Activated CD4-positive, alpha-beta T cell treated with anti-CD3 and anti-CD28 coated beads, Interleukin-2, amount 10 ng/mL, durations not matched to agents 7 days and 5 days (primary cell): ENCODE measurements at regions not wholly inside any gene's neighbourhood (a gene's known extent, or its start where the extent isn't known, plus 50 kb on each side); places are given as distances from the start of the nearest gene placed in this dataset.

ENCODE experiments used
- CTCF ChIA-PET: fragments of 350-600 bp; sonication (Branson Sonifier 250); formaldehyde crosslinking; loops from one replicate; lab custom pipeline; 2021; ENCODE audit warnings: antibody characterized with exemption; lab: Charles Lee
- POLR2A ChIA-PET: fragments of 350-600 bp; sonication (Branson Sonifier 250); formaldehyde crosslinking; loops from one replicate; lab custom pipeline; 2021; ENCODE audit warnings: antibody characterized with exemption; lab: Charles Lee
- DNase-seq: peaks from one replicate; pipeline ENCODE4 v3.0.0-alpha.2; 2020
- H3K27ac Mint-ChIP-seq: one replicate; pipeline ENCODE4 v1.8.0; 2021; ENCODE audit warnings: mild to moderate bottlenecking, moderate library complexity, mixed read lengths
- H3K27me3 Mint-ChIP-seq: one replicate; pipeline ENCODE4 v1.8.0; 2021; ENCODE audit warnings: mixed read lengths
- H3K36me3 Mint-ChIP-seq: one replicate; pipeline ENCODE4 v1.8.0; 2021; ENCODE audit warnings: low read depth, mixed read lengths
- H3K4me1 Mint-ChIP-seq: one replicate; pipeline ENCODE4 v1.8.0; 2021; ENCODE audit warnings: mixed read lengths
- H3K4me3 Mint-ChIP-seq: one replicate; pipeline ENCODE4 v1.8.0; 2021; ENCODE audit warnings: mild to moderate bottlenecking, moderate library complexity, mixed read lengths
- H3K9me3 Mint-ChIP-seq: one replicate; pipeline ENCODE4 v1.8.0; 2021; ENCODE audit warnings: mixed read lengths

- POLR2A ChIA-PET: no interaction called here
- Mint-ChIP-seq H3K27me3 (no peaks in the 10 kb centered on the region), H3K27ac (no peak overlapping the region), H3K9me3 (no peaks in the 10 kb centered on the region), H3K4me3 (no peak overlapping the region), H3K36me3 (no peaks in the 10 kb centered on the region), H3K4me1 (no peaks in the 10 kb centered on the region)
- DNase-seq: no peak
- CTCF ChIA-PET: no interaction called here
These were observed 454.3 kb downstream of the ARAP2 start for GRCh38 chr4:35789899-35790574.

- Mint-ChIP-seq H3K4me1 (no peaks in the 10 kb centered on the region), H3K27me3 (no peaks in the 10 kb centered on the region), H3K4me3 (no peak overlapping the region), H3K9me3 (peaks cover 5% of the 10 kb centered on the region), H3K27ac (no peak overlapping the region), H3K36me3 (no peaks in the 10 kb centered on the region)
- POLR2A ChIA-PET: no interaction called here
- CTCF ChIA-PET: no interaction called here
- DNase-seq: no peak
These were observed 451.1 kb downstream of the ARAP2 start for GRCh38 chr4:35793045-35793722.

GRCh38 chr4:35793766-35794165, 450.5 kb downstream of the ARAP2 start:
- no peak overlapping the region for H3K27ac Mint-ChIP-seq
- H3K36me3 Mint-ChIP-seq: no peaks in the 10 kb centered on the region
- peaks cover 5% of the 10 kb centered on the region for H3K9me3 Mint-ChIP-seq
- H3K27me3 Mint-ChIP-seq: no peaks in the 10 kb centered on the region
- no peak overlapping the region for H3K4me3 Mint-ChIP-seq
- no peaks in the 10 kb centered on the region for H3K4me1 Mint-ChIP-seq
- POLR2A ChIA-PET: no interaction called here
- CTCF ChIA-PET: no interaction called here
- no peak for DNase-seq

- H3K4me1 Mint-ChIP-seq: no peaks in the 10 kb centered on the region
- ChIA-PET CTCF (no interaction called here), POLR2A (interaction anchor here (0.6 kb wide), 2 partner anchors 10 to 1344 kb away, joined by 3 to 4 read pairs; no protein-coding TSS in a partner anchor)
- H3K27ac Mint-ChIP-seq: no peak overlapping the region
- no peak for DNase-seq
- peaks cover 5% of the 10 kb centered on the region for H3K9me3 Mint-ChIP-seq
- H3K27me3 Mint-ChIP-seq: peaks cover 2% of the 10 kb centered on the region
- no peak overlapping the region for H3K4me3 Mint-ChIP-seq
- no peaks in the 10 kb centered on the region for H3K36me3 Mint-ChIP-seq
These were observed 443.6 kb downstream of the ARAP2 start for GRCh38 chr4:35800669-35801068.

- H3K4me1 Mint-ChIP-seq: no peaks in the 10 kb centered on the region
- CTCF ChIA-PET: interaction anchor here (0.9 kb wide), 1 partner anchor 12 kb away, joined by 3 read pairs; no protein-coding TSS in a partner anchor
- DNase-seq: no peak
- no peaks in the 10 kb centered on the region for H3K36me3 Mint-ChIP-seq
- H3K27ac Mint-ChIP-seq: no peak overlapping the region
- POLR2A ChIA-PET: no interaction called here
- H3K27me3 Mint-ChIP-seq: peaks cover 2% of the 10 kb centered on the region
- no peak overlapping the region for H3K4me3 Mint-ChIP-seq
- H3K9me3 Mint-ChIP-seq: no peaks in the 10 kb centered on the region
These were observed 441.7 kb downstream of the ARAP2 start for GRCh38 chr4:35802644-35803043.

GRCh38 chr4:35818520-35818919, 425.8 kb downstream of the ARAP2 start:
- H3K4me3 Mint-ChIP-seq: no peak overlapping the region
- CTCF ChIA-PET: no interaction called here
- no peak overlapping the region for H3K27ac Mint-ChIP-seq
- DNase-seq: no peak
- POLR2A ChIA-PET: no interaction called here
- H3K4me1 Mint-ChIP-seq: no peaks in the 10 kb centered on the region
- H3K36me3 Mint-ChIP-seq: no peaks in the 10 kb centered on the region
- H3K27me3 Mint-ChIP-seq: no peaks in the 10 kb centered on the region
- H3K9me3 Mint-ChIP-seq: no peaks in the 10 kb centered on the region

- Mint-ChIP-seq H3K36me3 (no peaks in the 10 kb centered on the region), H3K4me1 (no peaks in the 10 kb centered on the region), H3K27ac (no peak overlapping the region), H3K9me3 (no peaks in the 10 kb centered on the region), H3K4me3 (no peak overlapping the region), H3K27me3 (no peaks in the 10 kb centered on the region)
- DNase-seq: no peak
- POLR2A ChIA-PET: no interaction called here
- CTCF ChIA-PET: no interaction called here
These were observed 424.3 kb downstream of the ARAP2 start for GRCh38 chr4:35820003-35820402.

GRCh38 chr4:35824231-35824630, 420.1 kb downstream of the ARAP2 start:
- ChIA-PET POLR2A (no interaction called here), CTCF (no interaction called here)
- Mint-ChIP-seq H3K27me3 (no peaks in the 10 kb centered on the region), H3K27ac (no peak overlapping the region), H3K4me3 (no peak overlapping the region), H3K36me3 (no peaks in the 10 kb centered on the region), H3K9me3 (no peaks in the 10 kb centered on the region), H3K4me1 (no peaks in the 10 kb centered on the region)
- DNase-seq: no peak

GRCh38 chr4:35835893-35836292, 408.4 kb downstream of the ARAP2 start:
- Mint-ChIP-seq H3K4me1 (no peaks in the 10 kb centered on the region), H3K27me3 (no peaks in the 10 kb centered on the region), H3K27ac (no peak overlapping the region), H3K36me3 (no peaks in the 10 kb centered on the region), H3K9me3 (no peaks in the 10 kb centered on the region), H3K4me3 (no peak overlapping the region)
- ChIA-PET CTCF (no interaction called here), POLR2A (no interaction called here)
- DNase-seq: no peak

GRCh38 chr4:35836596-35836995, 407.7 kb downstream of the ARAP2 start:
- ChIA-PET CTCF (no interaction called here), POLR2A (no interaction called here)
- Mint-ChIP-seq H3K27ac (no peak overlapping the region), H3K9me3 (no peaks in the 10 kb centered on the region), H3K36me3 (no peaks in the 10 kb centered on the region), H3K4me3 (no peak overlapping the region), H3K27me3 (no peaks in the 10 kb centered on the region), H3K4me1 (no peaks in the 10 kb centered on the region)
- DNase-seq: no peak

- H3K36me3 Mint-ChIP-seq: no peaks in the 10 kb centered on the region
- POLR2A ChIA-PET: no interaction called here
- H3K27me3 Mint-ChIP-seq: no peaks in the 10 kb centered on the region
- H3K27ac Mint-ChIP-seq: no peak overlapping the region
- CTCF ChIA-PET: no interaction called here
- no peaks in the 10 kb centered on the region for H3K4me1 Mint-ChIP-seq
- H3K9me3 Mint-ChIP-seq: no peaks in the 10 kb centered on the region
- DNase-seq: no peak
- no peak overlapping the region for H3K4me3 Mint-ChIP-seq
These were observed 377.3 kb downstream of the ARAP2 start for GRCh38 chr4:35867057-35867456.

GRCh38 chr4:35872273-35872672, 372.0 kb downstream of the ARAP2 start:
- CTCF ChIA-PET: no interaction called here
- peaks cover 1% of the 10 kb centered on the region for H3K27me3 Mint-ChIP-seq
- no peak overlapping the region for H3K27ac Mint-ChIP-seq
- no peaks in the 10 kb centered on the region for H3K36me3 Mint-ChIP-seq
- POLR2A ChIA-PET: no interaction called here
- H3K4me1 Mint-ChIP-seq: no peaks in the 10 kb centered on the region
- H3K4me3 Mint-ChIP-seq: no peak overlapping the region
- no peaks in the 10 kb centered on the region for H3K9me3 Mint-ChIP-seq
- no peak for DNase-seq

- POLR2A ChIA-PET: no interaction called here
- CTCF ChIA-PET: interaction anchor here (0.6 kb wide), 1 partner anchor 794 kb away, joined by 3 read pairs; no protein-coding TSS in a partner anchor
- no peaks in the 10 kb centered on the region for H3K36me3 Mint-ChIP-seq
These were observed 364.8 kb downstream of the ARAP2 start for GRCh38 chr4:35879479-35879878.

More at GRCh38 chr4:35879479-35879878, 364.8 kb downstream of the ARAP2 start:
- peaks cover 5% of the 10 kb centered on the region for H3K27me3 Mint-ChIP-seq
- no peak overlapping the region for H3K4me3 Mint-ChIP-seq
- no peak overlapping the region for H3K27ac Mint-ChIP-seq
- DNase-seq: no peak
- H3K4me1 Mint-ChIP-seq: no peaks in the 10 kb centered on the region
- no peaks in the 10 kb centered on the region for H3K9me3 Mint-ChIP-seq
